ENCODE measurements at regions not wholly inside any gene's neighbourhood (a gene's known extent, or its start where the extent isn't known, plus 50 kb on each side); places are given as distances from the start of the nearest gene placed in this dataset.

DNA sequence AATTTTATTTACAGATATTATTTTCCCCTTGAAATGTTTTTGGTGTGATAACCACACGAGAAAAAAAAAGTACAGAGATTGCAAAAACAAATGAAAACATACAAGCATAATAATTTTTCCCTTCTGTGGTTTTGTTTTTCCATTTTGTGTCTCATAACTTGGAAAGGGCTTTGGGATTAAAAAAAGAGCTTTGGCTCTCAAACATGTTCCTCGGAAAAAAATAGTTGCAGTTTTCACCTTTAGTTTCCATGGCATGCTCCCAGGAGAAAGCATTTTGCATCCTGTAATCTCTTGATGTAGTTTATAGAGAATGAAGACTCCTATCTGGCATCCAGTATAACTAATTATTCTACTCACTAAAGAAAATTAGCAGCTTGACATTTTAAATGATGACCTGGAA lies 362.1 kb upstream of the PDGFD start:
- H4K91ac ChIP-seq (ENCODE audit: insufficient read depth, low read depth, low read length) = no peak overlapping the region
- H3K56ac ChIP-seq (ENCODE audit: extremely low read depth, insufficient read depth, low read length) = no peak overlapping the region
- H3K9me3 ChIP-seq (ENCODE audit: control insufficient read depth, insufficient read depth, low read length) = no peaks in the 10 kb centered on the region
- no peak overlapping the region for H3K9ac ChIP-seq (ENCODE audit: low read depth, low read length)
- CTCF ChIA-PET = no interaction called here
- H2BK120ac ChIP-seq (ENCODE audit: low read depth, low read length) = no peak overlapping the region
- intact Hi-C loops (cut with micrococcal nuclease) (no loop called here), in situ Hi-C loops (cut with MboI; ENCODE audit: low sequenced_read_pairs) (no loop called here), dilution Hi-C loops (cut with HindIII; ENCODE audit: low sequenced_read_pairs, unreplicated experiment) (no loop called here)
- WGBS, 2 experiments (ENCODE audit: extremely low coverage in 2 of 2, insufficient read length in 1 of 2) = no CpG with 5 or more reads among the region's 2 CpGs
- no peak overlapping the region for H4K5ac ChIP-seq (ENCODE audit: low read depth, low read length)
- H3K23ac ChIP-seq (ENCODE audit: low read depth, low read length) = no peak overlapping the region
- H3K4me3 ChIP-seq (ENCODE audit: insufficient read depth, low read depth, low read length) = no peak overlapping the region
- no TSS peak for BruUV-seq (replicated peaks)
- no peak overlapping the region for H2AFZ ChIP-seq (replicated peaks; ENCODE audit: low read length, poor library complexity)
- H2AK9ac ChIP-seq (replicated peaks; ENCODE audit: low read depth, low read length, poor library complexity) = no peak overlapping the region
- no peaks in the 10 kb centered on the region for H4K20me1 ChIP-seq (ENCODE audit: insufficient read depth, low read length)
- TF ChIP-seq CHD1 (IDR thresholded peaks at IDR 0.05; ENCODE audit: low read depth, low read length) (no peak), RAD21 (IDR thresholded peaks at IDR 0.05; ENCODE audit: low read length) (no peak), BHLHE40 (IDR thresholded peaks at IDR 0.05; ENCODE audit: low read depth, low read length) (no peak), RCOR1 (IDR thresholded peaks at IDR 0.05; ENCODE audit: insufficient replicate concordance, low read length) (no peak), MAFK (IDR thresholded peaks at IDR 0.05; ENCODE audit: low read depth, low read length) (no peak), NFE2L2 (IDR thresholded peaks at IDR 0.05; ENCODE audit: low read depth, low read length) (no peak), FOS (IDR thresholded peaks at IDR 0.05; ENCODE audit: low read depth, low read length) (no peak), RFX5 (IDR thresholded peaks at IDR 0.05; ENCODE audit: low read depth, low read length) (no peak), SMC3 (IDR thresholded peaks at IDR 0.05; ENCODE audit: low read depth, low read length) (no peak)
- TF ChIP-seq, protein P1, sequence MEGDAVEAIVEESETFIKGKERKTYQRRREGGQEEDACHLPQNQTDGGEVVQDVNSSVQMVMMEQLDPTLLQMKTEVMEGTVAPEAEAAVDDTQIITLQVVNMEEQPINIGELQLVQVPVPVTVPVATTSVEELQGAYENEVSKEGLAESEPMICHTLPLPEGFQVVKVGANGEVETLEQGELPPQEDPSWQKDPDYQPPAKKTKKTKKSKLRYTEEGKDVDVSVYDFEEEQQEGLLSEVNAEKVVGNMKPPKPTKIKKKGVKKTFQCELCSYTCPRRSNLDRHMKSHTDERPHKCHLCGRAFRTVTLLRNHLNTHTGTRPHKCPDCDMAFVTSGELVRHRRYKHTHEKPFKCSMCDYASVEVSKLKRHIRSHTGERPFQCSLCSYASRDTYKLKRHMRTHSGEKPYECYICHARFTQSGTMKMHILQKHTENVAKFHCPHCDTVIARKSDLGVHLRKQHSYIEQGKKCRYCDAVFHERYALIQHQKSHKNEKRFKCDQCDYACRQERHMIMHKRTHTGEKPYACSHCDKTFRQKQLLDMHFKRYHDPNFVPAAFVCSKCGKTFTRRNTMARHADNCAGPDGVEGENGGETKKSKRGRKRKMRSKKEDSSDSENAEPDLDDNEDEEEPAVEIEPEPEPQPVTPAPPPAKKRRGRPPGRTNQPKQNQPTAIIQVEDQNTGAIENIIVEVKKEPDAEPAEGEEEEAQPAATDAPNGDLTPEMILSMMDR (conservative IDR thresholded peaks at IDR 0.05; ENCODE audit: low read depth, low read length) = no peak
- TF ChIP-seq, protein P2, sequence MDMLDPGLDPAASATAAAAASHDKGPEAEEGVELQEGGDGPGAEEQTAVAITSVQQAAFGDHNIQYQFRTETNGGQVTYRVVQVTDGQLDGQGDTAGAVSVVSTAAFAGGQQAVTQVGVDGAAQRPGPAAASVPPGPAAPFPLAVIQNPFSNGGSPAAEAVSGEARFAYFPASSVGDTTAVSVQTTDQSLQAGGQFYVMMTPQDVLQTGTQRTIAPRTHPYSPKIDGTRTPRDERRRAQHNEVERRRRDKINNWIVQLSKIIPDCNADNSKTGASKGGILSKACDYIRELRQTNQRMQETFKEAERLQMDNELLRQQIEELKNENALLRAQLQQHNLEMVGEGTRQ (IDR thresholded peaks at IDR 0.05; ENCODE audit: low read depth, low read length) = no peak
- H3K4ac ChIP-seq (ENCODE audit: low read depth, low read length) = no peak overlapping the region
- POLR2A ChIA-PET (ENCODE audit: unreplicated experiment) = no interaction called here
- H3K4me1 ChIP-seq (ENCODE audit: control insufficient read depth, insufficient read depth, low read length) = no peaks in the 10 kb centered on the region
- H3K27me3 ChIP-seq (ENCODE audit: control insufficient read depth, insufficient read depth, low read length) = no peaks in the 10 kb centered on the region
- no peak overlapping the region for H2BK15ac ChIP-seq (ENCODE audit: low read depth, low read length)
- ATAC-seq (ENCODE audit: low read depth) (no peak), DNase-seq (no peak)
- no peak overlapping the region for H3K4me2 ChIP-seq (ENCODE audit: low read depth, low read length)
- H4K8ac ChIP-seq (ENCODE audit: low read depth in 2 of 2, low read length in 2 of 2) = no peak overlapping the region
- H3K27ac ChIP-seq (ENCODE audit: insufficient read depth, low read length) = no peak overlapping the region
- H2BK20ac ChIP-seq (ENCODE audit: low read depth, low read length) = no peak overlapping the region
- H3K14ac ChIP-seq (replicated peaks; ENCODE audit: low read depth, low read length) = no peak overlapping the region
- H3K79me1 ChIP-seq (ENCODE audit: low read depth in 1 of 2, low read length in 2 of 2) = no peaks in the 10 kb centered on the region
- no peak overlapping the region for H3K18ac ChIP-seq (ENCODE audit: low read depth, low read length)
- H3K9me1 ChIP-seq (ENCODE audit: insufficient read depth, low read length) = no peaks in the 10 kb centered on the region
- no peak overlapping the region for H2AK5ac ChIP-seq (ENCODE audit: low read depth, low read length)
- no peak overlapping the region for H2BK5ac ChIP-seq (ENCODE audit: low read depth, low read length, poor library complexity, severe bottlenecking)
- no peaks in the 10 kb centered on the region for H3K36me3 ChIP-seq (ENCODE audit: control insufficient read depth, insufficient read depth, low read length)

Data from IMR-90 (cell line).